ENCODE measurements at regions not wholly inside any gene's neighbourhood (a gene's known extent, or its start where the extent isn't known, plus 50 kb on each side); places are given as distances from the start of the nearest gene placed in this dataset.

- no peak overlapping the region for H3K4me3 ChIP-seq (ENCODE audit: low read depth, low read length)
These were observed 105.0 kb upstream of the SESN3 start for GRCh38 chr11:95335989-95336388.

DNA sequence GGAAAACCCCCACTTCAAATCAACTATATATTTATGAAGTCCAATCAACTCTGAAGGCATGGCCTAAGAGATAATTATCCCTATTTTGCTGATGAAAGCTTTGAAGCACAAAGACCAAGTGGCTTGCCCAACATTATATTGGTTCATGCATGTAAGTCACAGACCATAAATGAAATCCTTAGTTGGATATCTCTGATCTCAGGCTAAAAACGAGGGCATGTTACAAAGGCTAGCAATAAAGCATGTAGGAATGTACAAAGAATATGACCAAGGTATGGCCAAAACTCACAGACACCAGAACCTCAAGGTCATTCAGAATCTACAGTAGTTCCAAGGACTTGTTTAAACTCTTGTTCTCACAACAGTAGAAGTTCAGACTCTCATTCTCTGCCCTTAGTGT, 100.2 kb upstream of the SESN3 start:
- no peak overlapping the region for H3K4me3 ChIP-seq (ENCODE audit: low read depth, low read length)

- H3K4me3 ChIP-seq (ENCODE audit: low read depth, low read length), result no peak overlapping the region
These were observed 99.3 kb upstream of the SESN3 start for GRCh38 chr11:95330302-95330701.

- no peak overlapping the region for H3K4me3 ChIP-seq (ENCODE audit: low read depth, low read length)
These were observed 96.4 kb upstream of the SESN3 start for GRCh38 chr11:95327273-95327948.

DNA sequence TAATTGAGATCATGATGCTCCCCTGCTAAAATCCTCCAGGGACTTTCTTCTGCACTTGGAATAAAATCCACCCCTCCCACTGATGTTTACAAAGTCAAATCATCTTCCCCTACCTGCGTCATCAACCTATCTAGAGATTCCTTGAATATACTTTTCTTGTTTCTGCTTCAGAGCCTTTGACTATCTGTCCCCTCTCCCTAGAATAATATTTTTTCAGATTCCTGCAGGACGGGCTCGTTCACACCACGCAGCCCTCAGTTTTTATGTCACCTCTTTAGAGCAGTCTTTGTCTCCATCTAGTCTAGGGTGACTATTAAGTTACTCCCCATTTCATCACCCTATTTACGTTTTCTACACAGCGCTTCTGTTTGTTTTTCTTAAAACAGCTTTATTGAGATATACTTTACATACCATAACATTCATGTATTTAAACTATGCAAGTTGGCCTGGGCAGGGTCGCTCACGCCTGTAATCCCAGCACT, 94.8 kb upstream of the SESN3 start:
- H3K4me3 ChIP-seq (ENCODE audit: low read depth, low read length), result no peak overlapping the region

DNA sequence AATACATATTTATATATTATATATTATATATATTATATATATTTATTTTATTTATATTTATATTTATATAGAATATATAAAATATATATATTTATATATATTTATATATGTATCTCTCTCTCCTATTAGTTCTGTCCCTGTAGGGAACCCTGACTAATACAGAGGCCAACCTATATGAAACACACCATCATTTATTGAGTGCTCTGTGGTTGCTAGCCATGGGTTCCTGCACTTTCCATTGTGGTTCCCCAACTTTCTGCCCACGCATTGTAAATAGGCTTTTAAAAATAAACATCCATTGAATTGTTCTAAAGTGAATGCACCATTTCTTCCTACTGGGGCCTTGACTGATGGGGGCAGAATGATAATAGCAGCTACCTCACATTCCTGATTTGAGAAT, 93.8 kb upstream of the SESN3 start:
- no peak overlapping the region for H3K4me3 ChIP-seq (ENCODE audit: low read depth, low read length)

DNA sequence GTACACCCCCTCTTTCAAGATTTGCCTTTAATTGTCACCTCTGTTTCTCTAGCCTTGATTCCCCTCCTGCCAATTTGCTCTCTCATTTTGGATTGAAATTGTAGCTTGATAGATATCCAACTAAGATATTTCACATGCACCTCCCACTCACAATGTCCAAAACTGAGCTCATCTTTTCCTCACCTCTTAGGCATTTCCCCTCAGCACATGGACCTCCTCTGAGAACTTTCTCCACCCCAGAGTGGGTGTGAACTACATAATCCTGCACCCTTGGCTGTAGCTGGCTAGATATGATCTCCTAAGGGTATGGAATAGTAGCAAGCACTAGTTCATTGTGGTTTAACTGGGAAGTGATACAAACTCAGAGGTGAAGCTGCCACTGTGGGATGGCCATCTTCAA, 91.5 kb upstream of the SESN3 start:
- H3K4me3 ChIP-seq (ENCODE audit: low read depth, low read length), result no peak overlapping the region

- H3K4me3 ChIP-seq (ENCODE audit: low read depth, low read length), result no peak overlapping the region
These were observed 87.5 kb upstream of the SESN3 start for GRCh38 chr11:95318498-95318897.

GRCh38 chr11:95308512-95309035, 77.6 kb upstream of the SESN3 start:
- no peak overlapping the region for H3K4me3 ChIP-seq (ENCODE audit: low read depth, low read length)

GRCh38 chr11:95307286-95307685, 76.3 kb upstream of the SESN3 start:
- H3K4me3 ChIP-seq (ENCODE audit: low read depth, low read length), result no peak overlapping the region

GRCh38 chr11:95306801-95307200, 75.8 kb upstream of the SESN3 start:
- no peak overlapping the region for H3K4me3 ChIP-seq (ENCODE audit: low read depth, low read length)

- no peak overlapping the region for H3K4me3 ChIP-seq (ENCODE audit: low read depth, low read length)
These were observed 75.1 kb upstream of the SESN3 start for GRCh38 chr11:95306123-95306522.

DNA sequence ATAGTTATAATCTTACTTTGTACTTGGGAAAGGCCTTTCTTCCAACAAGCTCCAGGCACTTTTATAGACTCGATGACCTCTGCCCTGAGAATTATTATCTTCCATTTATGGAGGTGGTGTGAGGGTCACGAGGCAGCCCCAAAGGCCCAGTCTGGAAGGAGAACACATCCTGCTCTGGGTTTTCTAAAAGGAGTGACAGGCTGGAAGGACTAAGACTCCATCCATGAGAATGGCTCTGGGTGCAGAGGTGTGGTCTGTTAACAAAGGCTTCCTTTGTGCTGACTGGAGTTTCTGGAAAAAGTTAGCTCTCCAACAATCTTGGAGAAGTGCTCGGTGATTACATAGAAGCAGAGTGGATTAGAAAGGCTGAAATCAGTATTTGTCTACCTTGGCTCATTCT, 74.7 kb upstream of the SESN3 start:
- H3K4me3 ChIP-seq (ENCODE audit: low read depth, low read length), result no peak overlapping the region

GRCh38 chr11:95304777-95305176, 73.8 kb upstream of the SESN3 start:
- H3K4me3 ChIP-seq (ENCODE audit: low read depth, low read length), result no peak overlapping the region

DNA sequence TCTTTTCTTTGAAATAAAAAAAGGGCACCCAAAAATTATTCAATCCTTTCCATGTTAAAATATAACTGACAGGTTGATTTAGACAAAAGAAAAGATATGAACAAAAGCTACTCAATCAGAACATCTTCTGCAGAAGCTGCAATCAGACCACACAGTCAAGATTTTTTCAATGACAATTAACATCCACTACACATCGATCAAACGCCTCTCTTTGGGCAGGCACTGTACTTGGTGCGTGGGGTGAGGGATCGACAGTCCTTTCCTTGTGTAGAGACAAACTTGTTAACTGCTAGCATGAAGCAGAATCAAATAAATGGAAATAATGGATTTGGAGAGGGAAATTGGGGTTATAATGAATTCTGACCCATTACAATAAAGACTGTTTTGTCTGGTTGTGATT, 71.2 kb upstream of the SESN3 start:
- no peak overlapping the region for H3K4me3 ChIP-seq (ENCODE audit: low read depth, low read length)

DNA sequence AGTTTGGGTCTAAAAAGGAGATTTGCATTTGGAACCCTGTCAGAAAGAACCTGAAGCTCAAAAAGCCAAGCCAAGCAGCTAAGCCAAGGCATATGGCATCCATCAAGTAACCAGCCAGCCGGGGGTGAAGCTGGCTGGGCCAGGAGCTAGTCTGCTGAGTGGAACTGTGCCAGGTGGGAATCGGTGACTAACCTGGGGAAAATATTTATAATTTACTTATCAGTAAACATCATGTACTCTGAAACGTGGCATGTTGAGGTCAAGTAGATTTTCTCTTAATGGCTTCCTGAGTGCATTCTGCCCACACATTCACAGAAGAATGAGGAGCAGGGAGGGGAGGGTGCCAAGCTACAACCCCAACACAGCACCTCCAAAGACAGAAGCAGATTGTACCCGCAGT, 70.5 kb upstream of the SESN3 start:
- no peak overlapping the region for H3K4me3 ChIP-seq (ENCODE audit: low read depth, low read length)

GRCh38 chr11:95299078-95299679, 68.2 kb upstream of the SESN3 start:
- no peak overlapping the region for H3K4me3 ChIP-seq (ENCODE audit: low read depth, low read length)

- H3K4me3 ChIP-seq (ENCODE audit: low read depth, low read length), result no peak overlapping the region
These were observed 66.9 kb upstream of the SESN3 start for GRCh38 chr11:95297680-95298452.

GRCh38 chr11:95296621-95297025, 65.6 kb upstream of the SESN3 start:
- H3K4me3 ChIP-seq (ENCODE audit: low read depth, low read length), result no peak overlapping the region

GRCh38 chr11:95296165-95296564, 65.2 kb upstream of the SESN3 start:
- H3K4me3 ChIP-seq (ENCODE audit: low read depth, low read length), result no peak overlapping the region

- no peak overlapping the region for H3K4me3 ChIP-seq (ENCODE audit: low read depth, low read length)
These were observed 64.6 kb upstream of the SESN3 start for GRCh38 chr11:95295382-95296149.

Measured in iPS-11a (cell line).